ENCODE measurements at regions not wholly inside any gene's neighbourhood (a gene's known extent, or its start where the extent isn't known, plus 50 kb on each side); places are given as distances from the start of the nearest gene placed in this dataset.

GRCh38 chr18:55137602-55138001, 178.3 kb upstream of the CCDC68 start:
- H3K27ac Mint-ChIP-seq (ENCODE audit: unreplicated experiment), result no peak overlapping the region
- H3K4me1 Mint-ChIP-seq (ENCODE audit: low read depth), result peaks cover 18% of the 10 kb centered on the region

GRCh38 chr18:55136864-55137263, 177.6 kb upstream of the CCDC68 start:
- H3K4me1 Mint-ChIP-seq (ENCODE audit: low read depth), result peaks cover 18% of the 10 kb centered on the region
- no peaks in the 10 kb centered on the region for H3K36me3 Mint-ChIP-seq (ENCODE audit: low read depth)
- no peak for DNase-seq (ENCODE audit: low spot score)
- no peaks in the 10 kb centered on the region for H3K27me3 Mint-ChIP-seq (ENCODE audit: low read depth)
- H3K27ac Mint-ChIP-seq (ENCODE audit: unreplicated experiment), result no peak overlapping the region
- no peaks in the 10 kb centered on the region for H3K9me3 Mint-ChIP-seq (ENCODE audit: low read depth)
- H3K4me3 Mint-ChIP-seq (ENCODE audit: unreplicated experiment), result no peak overlapping the region
- no peak for TF ChIP-seq CTCF (IDR thresholded peaks at IDR 0.05)

More at GRCh38 chr18:55137602-55138001, 178.3 kb upstream of the CCDC68 start:
- Mint-ChIP-seq H3K4me3 (ENCODE audit: unreplicated experiment) (no peak overlapping the region), H3K9me3 (ENCODE audit: low read depth) (no peaks in the 10 kb centered on the region), H3K36me3 (ENCODE audit: low read depth) (no peaks in the 10 kb centered on the region), H3K27me3 (ENCODE audit: low read depth) (no peaks in the 10 kb centered on the region)
- no peak for DNase-seq (ENCODE audit: low spot score)
- no peak for TF ChIP-seq CTCF (IDR thresholded peaks at IDR 0.05)

GRCh38 chr18:55136258-55136657, 177.0 kb upstream of the CCDC68 start:
- Mint-ChIP-seq H3K27me3 (ENCODE audit: low read depth) (no peaks in the 10 kb centered on the region), H3K9me3 (ENCODE audit: low read depth) (no peaks in the 10 kb centered on the region), H3K36me3 (ENCODE audit: low read depth) (no peaks in the 10 kb centered on the region), H3K27ac (ENCODE audit: unreplicated experiment) (no peak overlapping the region), H3K4me3 (ENCODE audit: unreplicated experiment) (no peak overlapping the region), H3K4me1 (ENCODE audit: low read depth) (peaks cover 13% of the 10 kb centered on the region)
- DNase-seq (ENCODE audit: low spot score), result no peak
- no peak for TF ChIP-seq CTCF (IDR thresholded peaks at IDR 0.05)

GRCh38 chr18:55133378-55133777, 174.1 kb upstream of the CCDC68 start:
- Mint-ChIP-seq H3K36me3 (ENCODE audit: low read depth) (no peaks in the 10 kb centered on the region), H3K4me3 (ENCODE audit: unreplicated experiment) (no peak overlapping the region), H3K27ac (ENCODE audit: unreplicated experiment) (no peak overlapping the region), H3K4me1 (ENCODE audit: low read depth) (peaks cover 13% of the 10 kb centered on the region), H3K9me3 (ENCODE audit: low read depth) (no peaks in the 10 kb centered on the region), H3K27me3 (ENCODE audit: low read depth) (no peaks in the 10 kb centered on the region)
- TF ChIP-seq CTCF (IDR thresholded peaks at IDR 0.05), result no peak
- DNase-seq (ENCODE audit: low spot score), result no peak

- Mint-ChIP-seq H3K27ac (ENCODE audit: unreplicated experiment) (no peak overlapping the region), H3K36me3 (ENCODE audit: low read depth) (no peaks in the 10 kb centered on the region), H3K9me3 (ENCODE audit: low read depth) (no peaks in the 10 kb centered on the region), H3K27me3 (ENCODE audit: low read depth) (no peaks in the 10 kb centered on the region), H3K4me1 (ENCODE audit: low read depth) (peaks cover 5% of the 10 kb centered on the region), H3K4me3 (ENCODE audit: unreplicated experiment) (no peak overlapping the region)
- no peak for TF ChIP-seq CTCF (IDR thresholded peaks at IDR 0.05)
- DNase-seq (ENCODE audit: low spot score), result no peak
Observed at GRCh38 chr18:55128437-55128836, 169.2 kb upstream of the CCDC68 start.
